Activated CD4-positive, alpha-beta T cell treated with anti-CD3 and anti-CD28 coated beads, Interleukin-2, Interleukin-4, amounts not matched to agents 100 ng/mL and 50 ng/mL, durations not matched to agents 16 hours and 8 hours (primary cell): ENCODE measurements at regions not wholly inside any gene's neighbourhood (a gene's known extent, or its start where the extent isn't known, plus 50 kb on each side); places are given as distances from the start of the nearest gene placed in this dataset.

ENCODE experiments used
- DNase-seq: peaks from one replicate; pipeline ENCODE4 v3.0.0-alpha.2; 2020; ENCODE audit warnings: low spot score

- no peak for DNase-seq
These were observed 114.9 kb upstream of the FAM9B start for GRCh38 chrX:9148615-9149399.

GRCh38 chrX:9149501-9150245 lies 115.7 kb upstream of the FAM9B start:
- DNase-seq, result no peak

- no peak for DNase-seq
These were observed 117.9 kb upstream of the FAM9B start for GRCh38 chrX:9151772-9152307.

- no peak for DNase-seq
These were observed 119.4 kb upstream of the FAM9B start for GRCh38 chrX:9153300-9153699.

GRCh38 chrX:9158611-9159010 lies 124.7 kb upstream of the FAM9B start:
- no peak for DNase-seq

- no peak for DNase-seq
These were observed 126.9 kb upstream of the FAM9B start for GRCh38 chrX:9160698-9161329.

GRCh38 chrX:9162698-9163097 lies 128.8 kb upstream of the FAM9B start:
- no peak for DNase-seq

- DNase-seq, result no peak
These were observed 129.3 kb upstream of the FAM9B start for GRCh38 chrX:9163214-9163709.

GRCh38 chrX:9164086-9164485 lies 130.2 kb upstream of the FAM9B start:
- DNase-seq, result no peak

- no peak for DNase-seq
These were observed 130.9 kb upstream of the FAM9B start for GRCh38 chrX:9164533-9165426.

GRCh38 chrX:9166584-9166944 lies 132.6 kb upstream of the FAM9B start:
- DNase-seq, result no peak

- no peak for DNase-seq
These were observed 138.0 kb upstream of the FAM9B start for GRCh38 chrX:9171841-9172463.

GRCh38 chrX:9172464-9172850 lies 138.5 kb upstream of the FAM9B start:
- no peak for DNase-seq

- DNase-seq, result no peak
These were observed 146.7 kb upstream of the FAM9B start for GRCh38 chrX:9180623-9181022.

GRCh38 chrX:9182041-9182440 lies 148.1 kb upstream of the FAM9B start:
- DNase-seq, result no peak

GRCh38 chrX:9183481-9183880 lies 149.6 kb upstream of the FAM9B start:
- no peak for DNase-seq

GRCh38 chrX:9184211-9184610 lies 150.3 kb upstream of the FAM9B start:
- DNase-seq, result no peak

GRCh38 chrX:9188117-9188516 lies 154.2 kb upstream of the FAM9B start:
- DNase-seq, result no peak

- no peak for DNase-seq
These were observed 155.4 kb upstream of the FAM9B start for GRCh38 chrX:9189286-9189685.

- no peak for DNase-seq
These were observed 157.5 kb upstream of the FAM9B start for GRCh38 chrX:9191392-9191791.

- DNase-seq, result no peak
These were observed 161.4 kb upstream of the FAM9B start for GRCh38 chrX:9195199-9195880.
